KMS-11 (cell line): ENCODE measurements at regions not wholly inside any gene's neighbourhood (a gene's known extent, or its start where the extent isn't known, plus 50 kb on each side); places are given as distances from the start of the nearest gene placed in this dataset.

Experiments used
- H2AFZ ChIP-seq: fragments of 200-600 bp; sonication (generic); 2 replicates; pipeline ENCODE4 v1.6.1; 2016; ENCODE audit warnings: antibody characterized with exemption, mixed run types, low read depth
- H3K27ac ChIP-seq: fragments of 200-600 bp; sonication (generic); 2 replicates; pipeline ENCODE4 v1.6.1; 2016; ENCODE audit warnings: mild to moderate bottlenecking, mixed run types
- H3K27me3 ChIP-seq: fragments of 200-600 bp; sonication (generic); 2 replicates; pipeline ENCODE4 v1.6.1; 2017; ENCODE audit warnings: mild to moderate bottlenecking, low read depth, mixed run types, moderate library complexity; ENCODE audit not compliant: insufficient read depth
- H3K36me3 ChIP-seq: fragments of 200-600 bp; sonication (generic); 2 replicates; pipeline ENCODE4 v1.6.1; 2017; ENCODE audit warnings: mild to moderate bottlenecking, mixed run types; ENCODE audit not compliant: insufficient read depth
- H3K4me1 ChIP-seq: fragments of 200-600 bp; sonication (generic); 2 replicates; pipeline ENCODE4 v1.6.1; 2016; ENCODE audit warnings: mild to moderate bottlenecking, low read depth, mixed run types; ENCODE audit not compliant: poor library complexity, severe bottlenecking
- H3K4me2 ChIP-seq: fragments of 200-600 bp; sonication (generic); 2 replicates; pipeline ENCODE4 v1.7.0; 2016; ENCODE audit warnings: mild to moderate bottlenecking, mixed run types
- H3K4me3 ChIP-seq: fragments of 200-600 bp; sonication (generic); IDR thresholded peaks from 2 replicates; pipeline ENCODE4 v1.6.1; 2017; ENCODE audit warnings: low read depth, low read length, mixed read lengths; ENCODE audit not compliant: insufficient read depth
- H3K79me2 ChIP-seq: fragments of 200-600 bp; sonication (generic); 2 replicates; pipeline ENCODE4 v1.6.1; 2016; ENCODE audit warnings: low read depth, mixed run types; ENCODE audit not compliant: insufficient read depth
- H3K9ac ChIP-seq: fragments of 200-600 bp; sonication (generic); 2 replicates; pipeline ENCODE4 v1.6.1; 2016; ENCODE audit warnings: mild to moderate bottlenecking, mixed run types
- H4K20me1 ChIP-seq: fragments of 200-600 bp; sonication (generic); 2 replicates; pipeline ENCODE4 v1.6.1; 2016; ENCODE audit warnings: mild to moderate bottlenecking, mixed run types; ENCODE audit not compliant: insufficient read depth
- CTCF ChIP-seq: fragments of 200-600 bp; sonication (generic); conservative IDR thresholded peaks from 2 replicates; pipeline ENCODE4 v1.6.1; 2017; ENCODE audit warnings: low read depth, mild to moderate bottlenecking, antibody characterized with exemption, low read length, moderate library complexity, mixed read lengths

GRCh38 chr6:23873161-23873560 lies 252.9 kb upstream of the NRSN1 start:
- H3K27me3 ChIP-seq, result no peaks in the 10 kb centered on the region
- no peak for TF ChIP-seq CTCF
- no peaks in the 10 kb centered on the region for H3K36me3 ChIP-seq
- no peak overlapping the region for H3K4me3 ChIP-seq
- no peak overlapping the region for H3K27ac ChIP-seq
- no peaks in the 10 kb centered on the region for H3K79me2 ChIP-seq
- H2AFZ ChIP-seq, result no peak overlapping the region
- H3K4me2 ChIP-seq, result no peak overlapping the region
- H4K20me1 ChIP-seq, result no peaks in the 10 kb centered on the region
- no peaks in the 10 kb centered on the region for H3K4me1 ChIP-seq
- H3K9ac ChIP-seq, result no peak overlapping the region

- no peak overlapping the region for H3K4me2 ChIP-seq
- no peaks in the 10 kb centered on the region for H3K27me3 ChIP-seq
- H3K79me2 ChIP-seq, result no peaks in the 10 kb centered on the region
- no peaks in the 10 kb centered on the region for H4K20me1 ChIP-seq
- no peaks in the 10 kb centered on the region for H3K36me3 ChIP-seq
- no peak overlapping the region for H2AFZ ChIP-seq
- TF ChIP-seq CTCF, result no peak
- H3K4me3 ChIP-seq, result no peak overlapping the region
- no peak overlapping the region for H3K27ac ChIP-seq
- H3K9ac ChIP-seq, result no peak overlapping the region
- no peaks in the 10 kb centered on the region for H3K4me1 ChIP-seq
Measured at GRCh38 chr6:23875006-23875405, 251.0 kb upstream of the NRSN1 start.

GRCh38 chr6:23879816-23880215 lies 246.2 kb upstream of the NRSN1 start:
- H3K36me3 ChIP-seq, result no peaks in the 10 kb centered on the region
- H3K4me1 ChIP-seq, result no peaks in the 10 kb centered on the region
- H3K9ac ChIP-seq, result no peak overlapping the region
- no peaks in the 10 kb centered on the region for H3K27me3 ChIP-seq
- no peaks in the 10 kb centered on the region for H3K79me2 ChIP-seq
- no peak for TF ChIP-seq CTCF
- H3K4me2 ChIP-seq, result no peak overlapping the region
- H2AFZ ChIP-seq, result no peak overlapping the region
- H3K4me3 ChIP-seq, result no peak overlapping the region
- no peak overlapping the region for H3K27ac ChIP-seq
- no peaks in the 10 kb centered on the region for H4K20me1 ChIP-seq

GRCh38 chr6:23890543-23891227 lies 235.3 kb upstream of the NRSN1 start:
- Histone ChIP-seq H3K4me1 (no peaks in the 10 kb centered on the region), H4K20me1 (no peaks in the 10 kb centered on the region), H3K27ac (no peak overlapping the region), H3K36me3 (no peaks in the 10 kb centered on the region), H3K27me3 (no peaks in the 10 kb centered on the region), H3K4me2 (no peak overlapping the region), H3K9ac (no peak overlapping the region), H2AFZ (no peak overlapping the region), H3K79me2 (no peaks in the 10 kb centered on the region), H3K4me3 (no peak overlapping the region)
- no peak for TF ChIP-seq CTCF
